ENCODE measurements at regions not wholly inside any gene's neighbourhood (a gene's known extent, or its start where the extent isn't known, plus 50 kb on each side); places are given as distances from the start of the nearest gene placed in this dataset.
"Not testable (repeated sequence)": the region's sequence is repeated elsewhere in the genome, so short reads cannot be mapped to it uniquely, and the experiment has no call there.

DNA sequence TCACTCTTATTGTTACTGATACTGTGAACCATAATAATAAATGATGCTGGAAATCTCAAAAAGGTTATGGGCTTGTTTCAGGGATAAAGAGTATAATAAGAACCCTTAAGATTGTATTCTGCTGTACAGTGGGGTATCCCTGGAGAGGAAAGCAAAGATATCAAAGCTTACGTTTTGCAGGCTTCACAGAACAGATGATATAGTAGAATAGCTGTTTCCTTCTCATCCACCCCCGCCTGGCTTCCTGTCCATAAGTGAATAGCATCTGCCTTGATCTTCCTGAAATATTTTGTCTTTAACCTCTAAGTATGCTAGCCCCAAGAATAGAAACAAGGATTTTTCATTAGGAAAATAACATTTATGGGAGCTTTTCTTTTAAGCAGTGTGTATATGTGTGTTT lies 345.3 kb downstream of the SRGAP2C start:
- DNase-seq; H3K4me3 ChIP-seq (ENCODE audit: insufficient read depth, low read depth, low read length); H3K14ac ChIP-seq (replicated peaks; ENCODE audit: low read depth, low read length); POLR2A ChIA-PET (ENCODE audit: unreplicated experiment); H2AFZ ChIP-seq (replicated peaks; ENCODE audit: low read length, poor library complexity); H3K4me2 ChIP-seq (ENCODE audit: low read depth, low read length); H3K23ac ChIP-seq (ENCODE audit: low read depth, low read length); H3K4me1 ChIP-seq (ENCODE audit: control insufficient read depth, insufficient read depth, low read length); H2AK5ac ChIP-seq (ENCODE audit: low read depth, low read length); H2BK120ac ChIP-seq (ENCODE audit: low read depth, low read length); H3K27me3 ChIP-seq (ENCODE audit: control insufficient read depth, insufficient read depth, low read length); H4K8ac ChIP-seq (ENCODE audit: low read depth in 2 of 2, low read length in 2 of 2); H3K9me1 ChIP-seq (ENCODE audit: insufficient read depth, low read length); H3K4ac ChIP-seq (ENCODE audit: low read depth, low read length); H3K79me1 ChIP-seq (ENCODE audit: low read depth in 1 of 2, low read length in 2 of 2); CTCF ChIA-PET; dilution Hi-C loops (cut with HindIII; ENCODE audit: low sequenced_read_pairs, unreplicated experiment); H3K9me3 ChIP-seq (ENCODE audit: control insufficient read depth, insufficient read depth, low read length); H2AK9ac ChIP-seq (replicated peaks; ENCODE audit: low read depth, low read length, poor library complexity); H4K91ac ChIP-seq (ENCODE audit: insufficient read depth, low read depth, low read length); H2BK20ac ChIP-seq (ENCODE audit: low read depth, low read length); H3K9ac ChIP-seq (ENCODE audit: low read depth, low read length); ATAC-seq (ENCODE audit: low read depth); H2BK15ac ChIP-seq (ENCODE audit: low read depth, low read length); H4K20me1 ChIP-seq (ENCODE audit: insufficient read depth, low read length); H3K36me3 ChIP-seq (ENCODE audit: control insufficient read depth, insufficient read depth, low read length); H3K27ac ChIP-seq (ENCODE audit: insufficient read depth, low read length); H2BK5ac ChIP-seq (ENCODE audit: low read depth, low read length, poor library complexity, severe bottlenecking); intact Hi-C loops (cut with micrococcal nuclease); H4K5ac ChIP-seq (ENCODE audit: low read depth, low read length); in situ Hi-C loops (cut with MboI; ENCODE audit: low sequenced_read_pairs); H3K18ac ChIP-seq (ENCODE audit: low read depth, low read length); H3K56ac ChIP-seq (ENCODE audit: extremely low read depth, insufficient read depth, low read length); BruUV-seq (replicated peaks): not testable (repeated sequence)
- no CpG with 5 or more reads among the region's 2 CpGs for WGBS, 2 experiments (ENCODE audit: extremely low coverage in 2 of 2, insufficient read length in 1 of 2)

DNA sequence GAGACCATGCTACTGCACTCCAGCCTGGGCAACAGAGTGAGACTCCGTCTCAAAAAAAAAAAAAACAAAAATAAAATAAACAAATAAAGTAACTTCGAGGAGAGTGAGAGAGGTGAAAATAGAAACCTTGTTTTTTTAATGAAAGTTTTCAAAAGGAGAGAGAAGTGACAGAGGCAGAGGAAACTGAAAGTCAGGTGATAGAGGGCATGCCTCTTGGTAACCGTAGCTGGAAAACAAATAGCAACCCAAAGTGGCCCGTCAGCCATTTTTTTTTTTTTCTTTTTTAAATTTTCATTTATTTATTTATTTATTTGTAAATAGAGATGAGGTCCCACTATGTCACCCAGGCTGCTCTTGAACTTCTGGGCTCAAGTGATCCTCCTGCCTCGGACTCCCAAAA lies 347.0 kb downstream of the SRGAP2C start:
- H3K36me3 ChIP-seq (ENCODE audit: control insufficient read depth, insufficient read depth, low read length); H3K4me3 ChIP-seq (ENCODE audit: insufficient read depth, low read depth, low read length); H4K91ac ChIP-seq (ENCODE audit: insufficient read depth, low read depth, low read length); ATAC-seq (ENCODE audit: low read depth); H3K23ac ChIP-seq (ENCODE audit: low read depth, low read length); H3K9me1 ChIP-seq (ENCODE audit: insufficient read depth, low read length); DNase-seq; H4K5ac ChIP-seq (ENCODE audit: low read depth, low read length); H3K14ac ChIP-seq (replicated peaks; ENCODE audit: low read depth, low read length); H3K56ac ChIP-seq (ENCODE audit: extremely low read depth, insufficient read depth, low read length); intact Hi-C loops (cut with micrococcal nuclease); H2BK120ac ChIP-seq (ENCODE audit: low read depth, low read length); H2AK9ac ChIP-seq (replicated peaks; ENCODE audit: low read depth, low read length, poor library complexity); H3K9me3 ChIP-seq (ENCODE audit: control insufficient read depth, insufficient read depth, low read length); POLR2A ChIA-PET (ENCODE audit: unreplicated experiment); H3K9ac ChIP-seq (ENCODE audit: low read depth, low read length); H2BK20ac ChIP-seq (ENCODE audit: low read depth, low read length); H2AK5ac ChIP-seq (ENCODE audit: low read depth, low read length); H3K79me1 ChIP-seq (ENCODE audit: low read depth in 1 of 2, low read length in 2 of 2); H4K20me1 ChIP-seq (ENCODE audit: insufficient read depth, low read length); H3K4ac ChIP-seq (ENCODE audit: low read depth, low read length); H3K18ac ChIP-seq (ENCODE audit: low read depth, low read length); in situ Hi-C loops (cut with MboI; ENCODE audit: low sequenced_read_pairs); H2BK15ac ChIP-seq (ENCODE audit: low read depth, low read length); H3K4me1 ChIP-seq (ENCODE audit: control insufficient read depth, insufficient read depth, low read length); BruUV-seq (replicated peaks); H2BK5ac ChIP-seq (ENCODE audit: low read depth, low read length, poor library complexity, severe bottlenecking); H2AFZ ChIP-seq (replicated peaks; ENCODE audit: low read length, poor library complexity); H3K27me3 ChIP-seq (ENCODE audit: control insufficient read depth, insufficient read depth, low read length); H4K8ac ChIP-seq (ENCODE audit: low read depth in 2 of 2, low read length in 2 of 2); H3K4me2 ChIP-seq (ENCODE audit: low read depth, low read length); H3K27ac ChIP-seq (ENCODE audit: insufficient read depth, low read length); dilution Hi-C loops (cut with HindIII; ENCODE audit: low sequenced_read_pairs, unreplicated experiment): not testable (repeated sequence)
- WGBS, 2 experiments (ENCODE audit: extremely low coverage in 2 of 2, insufficient read length in 1 of 2) = no CpG with 5 or more reads among the region's 5 CpGs
- CTCF ChIA-PET = interaction anchor here (0.6 kb wide), 1 partner anchor 66 kb away, joined by 3 read pairs; no protein-coding TSS in a partner anchor
